ENCODE measurements at regions not wholly inside any gene's neighbourhood (a gene's known extent, or its start where the extent isn't known, plus 50 kb on each side); places are given as distances from the start of the nearest gene placed in this dataset.
"Not testable (repeated sequence)": the region's sequence is repeated elsewhere in the genome, so short reads cannot be mapped to it uniquely, and the experiment has no call there.

- TF ChIP-seq, protein P1, sequence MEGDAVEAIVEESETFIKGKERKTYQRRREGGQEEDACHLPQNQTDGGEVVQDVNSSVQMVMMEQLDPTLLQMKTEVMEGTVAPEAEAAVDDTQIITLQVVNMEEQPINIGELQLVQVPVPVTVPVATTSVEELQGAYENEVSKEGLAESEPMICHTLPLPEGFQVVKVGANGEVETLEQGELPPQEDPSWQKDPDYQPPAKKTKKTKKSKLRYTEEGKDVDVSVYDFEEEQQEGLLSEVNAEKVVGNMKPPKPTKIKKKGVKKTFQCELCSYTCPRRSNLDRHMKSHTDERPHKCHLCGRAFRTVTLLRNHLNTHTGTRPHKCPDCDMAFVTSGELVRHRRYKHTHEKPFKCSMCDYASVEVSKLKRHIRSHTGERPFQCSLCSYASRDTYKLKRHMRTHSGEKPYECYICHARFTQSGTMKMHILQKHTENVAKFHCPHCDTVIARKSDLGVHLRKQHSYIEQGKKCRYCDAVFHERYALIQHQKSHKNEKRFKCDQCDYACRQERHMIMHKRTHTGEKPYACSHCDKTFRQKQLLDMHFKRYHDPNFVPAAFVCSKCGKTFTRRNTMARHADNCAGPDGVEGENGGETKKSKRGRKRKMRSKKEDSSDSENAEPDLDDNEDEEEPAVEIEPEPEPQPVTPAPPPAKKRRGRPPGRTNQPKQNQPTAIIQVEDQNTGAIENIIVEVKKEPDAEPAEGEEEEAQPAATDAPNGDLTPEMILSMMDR (IDR thresholded peaks at IDR 0.05; ENCODE audit: control extremely low read depth in 1 of 3, insufficient read depth in 1 of 3, low read depth in 1 of 3, low read length in 3 of 3), result not testable (repeated sequence)
- not testable (repeated sequence) for TF ChIP-seq NRF1 (IDR thresholded peaks at IDR 0.05; ENCODE audit: low read depth, low read length); BRCA1 (IDR thresholded peaks at IDR 0.05; ENCODE audit: low read depth, low read length); POLR2A (IDR thresholded peaks at IDR 0.05; ENCODE audit: control extremely low read depth in 1 of 2, low read depth in 2 of 2, low read length in 2 of 2); CREB1 (IDR thresholded peaks at IDR 0.05); SP2 (IDR thresholded peaks at IDR 0.05; ENCODE audit: low read length); KDM1A (IDR thresholded peaks at IDR 0.05; ENCODE audit: borderline replicate concordance, low read length); ZNF274 (IDR thresholded peaks at IDR 0.05; ENCODE audit: borderline replicate concordance, extremely low read depth, low read length); ATF3 (IDR thresholded peaks at IDR 0.05; ENCODE audit: insufficient read depth, low read depth, low read length); TBP (IDR thresholded peaks at IDR 0.05; ENCODE audit: low read depth, low read length)
Observed at GRCh38 chr9:62869061-62869460, 1679.2 kb downstream of the SPATA31A7 start.
